Ramos (cell line): ENCODE measurements at regions not wholly inside any gene's neighbourhood (a gene's known extent, or its start where the extent isn't known, plus 50 kb on each side); places are given as distances from the start of the nearest gene placed in this dataset.
"Not testable (repeated sequence)": the region's sequence is repeated elsewhere in the genome, so short reads cannot be mapped to it uniquely, and the experiment has no call there.

Source experiments
- in situ Hi-C: fragments of 300-500 bp; cut with MboI; formaldehyde crosslinking; loops from one replicate; pipeline ENCODE4 v1.14.3; 2022; ENCODE audit warnings: low sequenced_read_pairs; ENCODE audit not compliant: unreplicated experiment

GRCh38 chr16:60636636-60637035 lies 1399.6 kb downstream of the CDH8 start:
- in situ Hi-C loops = not testable (repeated sequence)

GRCh38 chr16:60636117-60636516 lies 1400.1 kb downstream of the CDH8 start:
- in situ Hi-C loops = no loop called here

DNA sequence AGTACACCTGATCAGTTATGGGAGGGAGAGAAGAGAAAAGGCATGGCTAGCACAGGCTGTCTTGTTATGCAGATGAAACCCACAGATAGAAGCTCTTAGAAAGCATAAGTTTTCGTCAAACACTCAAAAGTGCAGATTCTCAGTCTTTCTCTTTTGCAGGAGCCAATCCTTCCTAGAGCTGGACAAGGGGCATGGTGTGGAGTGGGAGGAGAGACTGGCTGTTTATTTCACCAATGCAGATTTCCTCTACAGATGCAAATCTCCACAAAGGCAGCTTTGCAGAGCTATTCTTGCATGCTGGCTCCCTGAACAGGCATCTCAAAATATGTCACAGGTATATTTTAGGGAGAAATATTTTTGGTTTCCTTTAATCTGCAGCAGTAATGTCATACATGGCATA lies 1400.7 kb downstream of the CDH8 start:
- in situ Hi-C loops = no loop called here

DNA sequence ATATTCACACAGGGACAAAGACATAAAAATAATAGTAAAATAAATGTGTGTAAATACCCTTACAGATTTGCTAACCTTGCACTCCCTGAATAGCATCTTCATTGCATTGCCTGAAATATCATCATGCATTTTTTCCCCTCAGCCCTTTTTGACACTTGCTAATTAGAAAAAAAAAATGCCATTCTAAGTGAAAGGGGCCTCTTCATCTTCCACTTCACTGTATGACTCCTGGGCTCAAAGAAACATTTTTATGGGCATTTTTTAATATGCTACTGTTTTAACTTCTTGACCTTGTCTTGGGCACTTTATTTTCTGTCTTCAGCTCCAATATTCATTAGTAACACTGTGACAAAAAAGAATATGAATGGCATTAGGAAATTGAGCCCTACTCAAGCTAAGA lies 1424.4 kb downstream of the CDH8 start:
- in situ Hi-C loops = no loop called here

GRCh38 chr16:60608971-60609370 lies 1427.3 kb downstream of the CDH8 start:
- in situ Hi-C loops = no loop called here

GRCh38 chr16:60605652-60606051 lies 1430.6 kb downstream of the CDH8 start:
- in situ Hi-C loops = not testable (repeated sequence)

- in situ Hi-C loops = no loop called here
Observed at GRCh38 chr16:60605176-60605575, 1431.1 kb downstream of the CDH8 start.

DNA sequence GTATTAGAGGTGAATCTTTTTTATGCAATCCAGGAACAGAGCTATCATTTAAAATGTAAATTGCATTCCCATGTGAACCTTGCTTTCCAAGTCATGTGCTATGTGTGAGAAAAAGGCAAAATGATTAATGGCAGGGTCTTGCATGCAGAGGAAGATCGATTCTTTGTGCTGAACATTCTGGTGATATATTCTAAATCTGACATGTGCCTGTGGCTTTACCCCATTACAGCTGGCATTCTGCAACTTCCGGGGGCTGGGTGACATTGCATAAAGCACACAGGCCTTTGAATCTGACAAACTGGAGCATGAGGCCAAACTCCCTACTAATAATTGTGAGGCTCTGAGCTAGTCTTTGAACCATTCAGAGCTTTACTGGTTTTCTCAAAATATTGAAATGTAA lies 1449.7 kb downstream of the CDH8 start:
- in situ Hi-C loops = no loop called here

- in situ Hi-C loops = no loop called here
Observed at GRCh38 chr16:60582528-60582927, 1453.7 kb downstream of the CDH8 start.

DNA sequence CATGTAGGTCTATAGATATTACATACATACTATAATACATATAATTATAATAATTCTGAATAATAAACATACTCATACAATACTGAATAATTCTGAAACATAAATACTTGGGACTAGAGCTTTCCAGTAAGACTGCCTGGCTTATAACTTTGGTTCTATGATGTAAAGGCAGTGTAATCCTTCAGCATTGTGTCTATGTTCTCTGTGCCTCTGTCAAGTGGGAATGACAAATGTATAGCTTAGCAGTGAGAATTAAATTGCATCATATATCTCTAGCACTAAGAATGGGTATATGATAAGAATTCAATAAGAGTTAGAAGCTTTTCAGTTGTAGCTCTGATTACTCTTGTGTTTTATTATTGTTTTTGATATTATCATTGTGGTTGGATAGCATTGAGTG lies 1469.3 kb downstream of the CDH8 start:
- in situ Hi-C loops = no loop called here

DNA sequence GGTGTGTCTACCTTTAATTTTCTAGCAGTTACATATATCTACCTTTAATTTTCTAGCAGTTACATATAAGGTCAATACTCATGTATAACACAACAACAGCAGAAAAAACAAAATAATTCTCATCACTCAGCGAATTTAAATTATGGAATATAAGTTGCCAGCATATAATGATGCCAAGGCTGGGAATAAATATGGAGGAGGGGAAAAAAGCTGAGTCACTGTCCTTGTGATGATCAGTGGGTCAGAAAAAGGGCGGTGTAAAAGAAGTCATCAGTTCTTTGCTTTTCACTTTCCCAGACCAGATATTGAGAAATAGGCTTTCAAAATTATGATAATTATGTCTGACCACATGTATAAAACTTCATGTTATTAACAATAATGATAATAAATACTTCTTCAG lies 1471.7 kb downstream of the CDH8 start:
- in situ Hi-C loops = no loop called here

- in situ Hi-C loops = no loop called here
Observed at GRCh38 chr16:60563166-60563565, 1473.1 kb downstream of the CDH8 start.

GRCh38 chr16:60558936-60559335 lies 1477.3 kb downstream of the CDH8 start:
- in situ Hi-C loops = no loop called here

- in situ Hi-C loops = no loop called here
Observed at GRCh38 chr16:60553090-60553757, 1483.0 kb downstream of the CDH8 start.

GRCh38 chr16:60541535-60541934 lies 1494.7 kb downstream of the CDH8 start:
- in situ Hi-C loops = no loop called here

GRCh38 chr16:60510941-60511340 lies 1525.3 kb downstream of the CDH8 start:
- in situ Hi-C loops = no loop called here

- in situ Hi-C loops = no loop called here
Observed at GRCh38 chr16:60510208-60510607, 1526.0 kb downstream of the CDH8 start.

GRCh38 chr16:60491273-60491672 lies 1545.0 kb downstream of the CDH8 start:
- in situ Hi-C loops = no loop called here

- in situ Hi-C loops = no loop called here
Observed at GRCh38 chr16:60485872-60486489, 1550.3 kb downstream of the CDH8 start.

GRCh38 chr16:60484901-60485300 lies 1551.3 kb downstream of the CDH8 start:
- in situ Hi-C loops = no loop called here

DNA sequence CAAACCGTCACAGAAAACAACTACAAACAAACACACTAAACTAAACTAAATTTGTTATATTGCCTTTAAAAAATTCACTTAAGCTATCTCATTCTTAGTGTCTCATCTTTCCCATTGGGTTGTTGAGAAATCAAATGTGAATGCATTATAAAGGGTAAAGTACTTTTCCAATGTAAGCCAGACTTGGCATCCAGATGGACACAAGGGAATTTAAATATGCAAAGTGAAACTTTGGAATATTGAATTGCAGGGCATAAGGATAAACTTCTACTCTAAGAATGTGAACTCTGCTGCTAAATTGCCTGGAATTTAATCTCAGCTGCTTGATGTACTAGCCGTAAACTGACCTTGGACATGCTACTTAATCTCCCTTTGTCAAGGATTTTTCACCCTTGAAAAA lies 1554.6 kb downstream of the CDH8 start:
- in situ Hi-C loops = no loop called here

- in situ Hi-C loops = no loop called here
Observed at GRCh38 chr16:60478810-60479209, 1557.4 kb downstream of the CDH8 start.
